ENCODE measurements at regions not wholly inside any gene's neighbourhood (a gene's known extent, or its start where the extent isn't known, plus 50 kb on each side); places are given as distances from the start of the nearest gene placed in this dataset.

- 92% methylated on average over 3 of the region's 3 CpGs; no CpG with 5 or more reads in 1 of the 2 experiments for WGBS, 2 experiments (ENCODE audit: extremely low coverage in 1 of 2, insufficient coverage in 1 of 2, insufficient read length in 1 of 2, insufficient replicate concordance in 2 of 2, low coverage in 1 of 2, low lambda C conversion rate in 2 of 2, missing lambda C conversion rate in 1 of 2)
- H2AFZ ChIP-seq (ENCODE audit: low read length): no peak overlapping the region
- no peak for TF ChIP-seq CBX8 (IDR thresholded peaks at IDR 0.05; ENCODE audit: borderline replicate concordance, low read depth, low read length)
- no peak for TF ChIP-seq CHD2 (IDR thresholded peaks at IDR 0.05; ENCODE audit: low read length)
- TF ChIP-seq POU5F1 (IDR thresholded peaks at IDR 0.05; ENCODE audit: low read depth, low read length): no peak
- TF ChIP-seq CTCF (IDR thresholded peaks at IDR 0.05; ENCODE audit: control extremely low read depth in 1 of 3, insufficient read depth in 1 of 3, low read depth in 1 of 3, low read length in 3 of 3): no peak
- no peak for TF ChIP-seq USF2 (IDR thresholded peaks at IDR 0.05; ENCODE audit: low read length)
- TF ChIP-seq EGR1 (IDR thresholded peaks at IDR 0.05; ENCODE audit: borderline replicate concordance, low read depth, low read length): no peak
- no peak for TF ChIP-seq BACH1 (IDR thresholded peaks at IDR 0.05; ENCODE audit: low read length)
- TF ChIP-seq ATF3 (IDR thresholded peaks at IDR 0.05; ENCODE audit: insufficient read depth, low read depth, low read length): no peak
- TF ChIP-seq SP2 (IDR thresholded peaks at IDR 0.05; ENCODE audit: low read length): no peak
Measured at GRCh38 chr4:32994981-32995881, 2275.1 kb downstream of the PCDH7 start.

More at GRCh38 chr4:32994981-32995881, 2275.1 kb downstream of the PCDH7 start:
- Histone ChIP-seq H3K4me2 (ENCODE audit: insufficient read depth in 1 of 2, low read depth in 2 of 2, low read length in 2 of 2) (no peak overlapping the region), H3K56ac (replicated peaks; ENCODE audit: insufficient read length, low read depth, low read length) (no peak overlapping the region), H4K20me1 (replicated peaks in 1 of 2; ENCODE audit: control insufficient read depth in 1 of 2, insufficient read depth in 2 of 2, low read length in 2 of 2) (no peaks in the 10 kb centered on the region), H4K5ac (ENCODE audit: insufficient read length, low read depth, low read length) (no peak overlapping the region), H3K23ac (ENCODE audit: insufficient read length) (no peak overlapping the region), H4K91ac (replicated peaks; ENCODE audit: insufficient read length, low read length) (no peak overlapping the region), H3K23me2 (ENCODE audit: low read depth, low read length) (no peaks in the 10 kb centered on the region), H3K79me1 (ENCODE audit: low read depth, low read length) (no peaks in the 10 kb centered on the region), H2BK20ac (ENCODE audit: low read length) (no peak overlapping the region), H3K27ac (ENCODE audit: low read depth, low read length) (no peak overlapping the region), H3K4me1 (replicated peaks in 1 of 4; ENCODE audit: control insufficient read depth in 3 of 4, insufficient read depth in 4 of 4, low read length in 3 of 4) (no peaks in the 10 kb centered on the region), H2BK15ac (ENCODE audit: low read length) (no peak overlapping the region), H2BK12ac (ENCODE audit: low read depth, low read length) (no peak overlapping the region), H3K79me2 (ENCODE audit: control insufficient read depth in 1 of 2, insufficient read depth in 2 of 2, low read length in 2 of 2) (no peaks in the 10 kb centered on the region), H2BK120ac (replicated peaks; ENCODE audit: low read depth, low read length) (no peak overlapping the region), H3K9ac (replicated peaks in 1 of 4; ENCODE audit: extremely low read depth in 1 of 4, low read depth in 3 of 4, low read length in 3 of 4) (no peak overlapping the region), H3K27me3 (replicated peaks in 1 of 4; ENCODE audit: control insufficient read depth in 3 of 4, extremely low read depth in 1 of 4, insufficient read depth in 3 of 4, low read length in 3 of 4) (no peaks in the 10 kb centered on the region), H4K8ac (ENCODE audit: extremely low read depth, insufficient read depth, low read length) (no peak overlapping the region), H3K14ac (ENCODE audit: insufficient read length) (no peak overlapping the region), H3K4ac (replicated peaks; ENCODE audit: insufficient read length, low read depth, low read length) (no peak overlapping the region), H3K9me3 (ENCODE audit: insufficient read depth in 2 of 2, low read depth in 1 of 2, low read length in 1 of 2) (no peaks in the 10 kb centered on the region), H2BK5ac (ENCODE audit: low read depth, low read length) (no peak overlapping the region), H2AK5ac (ENCODE audit: low read depth, low read length) (no peak overlapping the region), H3K4me3 (ENCODE audit: extremely low read depth in 1 of 4, insufficient read depth in 2 of 4, low read depth in 3 of 4, low read length in 4 of 4) (no peak overlapping the region), H3K36me3 (ENCODE audit: control insufficient read depth in 2 of 4, insufficient read depth in 4 of 4, low read length in 3 of 4) (no peaks in the 10 kb centered on the region), H3K18ac (ENCODE audit: extremely low read depth, low read length) (no peak overlapping the region)
- POLR2A ChIA-PET (ENCODE audit: partially characterized antibody): no interaction called here
- CTCF ChIA-PET (ENCODE audit: partially characterized antibody): no interaction called here
- DNase-seq (ENCODE audit: low read depth in 1 of 2, low spot score in 2 of 2) (no peak), FAIRE-seq (no peak)
